ENCODE measurements at regions not wholly inside any gene's neighbourhood (a gene's known extent, or its start where the extent isn't known, plus 50 kb on each side); places are given as distances from the start of the nearest gene placed in this dataset.
"Not testable (repeated sequence)": the region's sequence is repeated elsewhere in the genome, so short reads cannot be mapped to it uniquely, and the experiment has no call there.

DNA sequence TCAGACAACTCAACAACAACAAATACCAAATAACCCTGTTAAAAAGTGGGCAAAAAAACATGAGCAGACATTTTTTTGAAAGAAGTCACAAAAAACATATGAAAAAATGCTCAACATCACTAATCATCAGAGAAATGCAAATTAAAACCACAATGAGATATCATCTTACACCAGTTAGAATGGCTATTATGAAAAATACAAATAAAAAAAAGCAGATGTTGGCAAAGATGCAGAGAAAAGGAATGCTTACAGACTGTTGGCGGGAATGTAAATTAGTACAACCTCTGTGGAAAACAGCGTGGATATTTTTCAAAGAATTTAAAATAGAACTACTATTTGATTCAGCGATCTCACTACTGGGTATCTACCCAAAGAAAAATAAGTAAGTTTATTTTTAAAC, 114.0 kb downstream of the SLC38A4 start:
- Histone ChIP-seq H3K4me1 (ENCODE audit: insufficient read depth) (no peaks in the 10 kb centered on the region), H3K4me3 (ENCODE audit: low read depth, low read length) (no peak overlapping the region), H3K27ac (ENCODE audit: low read depth) (no peak overlapping the region), H3K36me3 (ENCODE audit: insufficient read depth) (no peaks in the 10 kb centered on the region)
- 64% methylated on average over 3 of the region's 3 CpGs for WGBS
- no peak for DNase-seq (ENCODE audit: extremely low spot score)

- Histone ChIP-seq H3K4me1 (ENCODE audit: insufficient read depth) (no peaks in the 10 kb centered on the region), H3K4me3 (ENCODE audit: low read depth, low read length) (no peak overlapping the region), H3K27ac (ENCODE audit: low read depth) (no peak overlapping the region), H3K36me3 (ENCODE audit: insufficient read depth) (no peaks in the 10 kb centered on the region)
- DNase-seq (ENCODE audit: extremely low spot score), result no peak
- WGBS, result 94% methylated on average over 9 of the region's 9 CpGs
Measured at GRCh38 chr12:46710125-46710743, 115.6 kb downstream of the SLC38A4 start.

DNA sequence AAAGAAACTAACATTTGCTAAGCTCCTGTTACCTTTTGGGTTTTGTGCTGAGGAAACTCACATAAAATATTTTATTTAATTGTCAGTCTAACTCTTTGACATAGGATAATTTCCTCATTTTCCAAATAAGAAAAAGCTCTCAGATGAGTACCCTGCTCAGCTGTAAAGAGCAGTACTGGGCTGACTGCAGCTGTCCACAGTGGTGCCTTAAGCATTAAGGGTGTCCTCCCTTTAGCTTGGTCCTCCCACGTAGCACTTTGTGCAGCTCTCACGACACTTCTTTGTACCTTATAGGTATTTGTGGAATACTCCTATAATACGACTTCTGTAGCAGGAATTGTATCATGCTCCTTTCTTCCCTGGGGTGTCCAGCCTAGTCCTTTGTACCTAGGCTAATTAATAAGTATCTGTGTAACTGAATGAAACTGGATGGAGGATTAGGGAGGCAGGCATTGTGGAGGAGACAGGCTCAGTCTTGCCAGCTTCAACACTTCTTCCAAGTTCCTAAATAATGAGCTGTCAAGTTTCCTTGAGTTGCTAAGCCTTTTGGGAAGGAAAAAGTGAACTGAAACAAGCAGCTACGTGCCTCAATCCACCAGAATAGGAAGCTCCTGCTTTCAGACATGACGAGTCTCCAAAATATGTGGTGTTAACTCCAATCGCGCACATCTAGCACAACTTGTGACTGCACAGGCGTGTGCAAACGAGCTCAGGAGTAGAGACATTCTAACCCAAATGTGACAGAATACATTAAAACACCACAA, 123.0 kb downstream of the SLC38A4 start:
- no peak overlapping the region for H3K4me3 ChIP-seq (ENCODE audit: low read depth, low read length)
- peak; percentile 66 for DNase-seq (ENCODE audit: extremely low spot score)
- H3K36me3 ChIP-seq (ENCODE audit: insufficient read depth), result no peaks in the 10 kb centered on the region
- 72% methylated on average over 9 of the region's 9 CpGs for WGBS
- H3K4me1 ChIP-seq (ENCODE audit: insufficient read depth), result no peaks in the 10 kb centered on the region
- no peak overlapping the region for H3K27ac ChIP-seq (ENCODE audit: low read depth)

DNA sequence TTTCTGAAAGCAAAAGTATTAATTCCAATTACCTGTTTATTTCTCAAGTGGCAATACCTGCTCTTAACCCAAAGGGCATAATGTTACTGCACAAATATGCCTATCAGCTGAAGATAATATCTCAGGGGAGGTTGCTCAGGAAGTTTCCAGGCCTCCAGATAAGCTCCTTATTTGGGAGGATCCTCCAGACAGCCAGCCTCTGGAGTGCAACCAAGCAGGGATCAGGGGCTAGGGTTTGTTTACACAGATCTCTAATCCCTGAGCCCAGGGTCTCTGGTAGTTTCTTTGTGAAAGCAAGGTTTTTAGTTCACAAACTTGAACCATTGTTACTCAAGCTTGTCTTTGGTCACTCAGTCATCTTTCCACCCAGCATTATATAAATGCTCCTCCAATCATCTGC, 124.4 kb downstream of the SLC38A4 start:
- Histone ChIP-seq H3K4me3 (ENCODE audit: low read depth, low read length) (no peak overlapping the region), H3K36me3 (ENCODE audit: insufficient read depth) (no peaks in the 10 kb centered on the region), H3K27ac (ENCODE audit: low read depth) (no peak overlapping the region), H3K4me1 (ENCODE audit: insufficient read depth) (no peaks in the 10 kb centered on the region)
- no peak for DNase-seq (ENCODE audit: extremely low spot score)

GRCh38 chr12:46699986-46700385, 125.8 kb downstream of the SLC38A4 start:
- H3K27ac ChIP-seq (ENCODE audit: low read depth), result no peak overlapping the region
- no peaks in the 10 kb centered on the region for H3K4me1 ChIP-seq (ENCODE audit: insufficient read depth)
- H3K36me3 ChIP-seq (ENCODE audit: insufficient read depth), result no peaks in the 10 kb centered on the region
- no peak for DNase-seq (ENCODE audit: extremely low spot score)
- H3K4me3 ChIP-seq (ENCODE audit: low read depth, low read length), result no peak overlapping the region

GRCh38 chr12:46698003-46698402, 127.8 kb downstream of the SLC38A4 start:
- Histone ChIP-seq H3K4me3 (ENCODE audit: low read depth, low read length) (no peak overlapping the region), H3K36me3 (ENCODE audit: insufficient read depth) (no peaks in the 10 kb centered on the region), H3K27ac (ENCODE audit: low read depth) (no peak overlapping the region), H3K4me1 (ENCODE audit: insufficient read depth) (no peaks in the 10 kb centered on the region)
- no peak for DNase-seq (ENCODE audit: extremely low spot score)

DNA sequence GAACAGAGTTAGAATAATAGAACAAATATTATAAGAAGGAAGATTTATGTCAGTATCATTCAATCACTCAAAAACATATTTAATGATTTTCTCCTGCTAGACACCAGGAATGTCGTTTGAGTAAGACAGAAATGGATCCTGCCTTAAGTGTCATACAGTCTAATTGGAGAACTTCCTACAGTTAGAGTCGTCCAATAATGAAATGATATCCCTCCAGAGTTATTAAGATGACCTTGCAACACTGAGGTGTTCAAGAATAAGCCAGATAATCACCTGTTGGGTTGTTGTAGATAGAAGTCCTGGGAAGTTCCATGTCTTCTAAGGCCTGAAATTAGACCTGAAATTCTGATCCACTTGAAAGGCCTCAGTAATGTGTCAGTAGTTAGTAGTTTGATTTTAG, 132.3 kb downstream of the SLC38A4 start:
- no peak for DNase-seq (ENCODE audit: extremely low spot score)
- 79% methylated on average over 2 of the region's 2 CpGs for WGBS
- Histone ChIP-seq H3K27ac (ENCODE audit: low read depth) (no peak overlapping the region), H3K36me3 (ENCODE audit: insufficient read depth) (no peaks in the 10 kb centered on the region), H3K4me3 (ENCODE audit: low read depth, low read length) (no peak overlapping the region), H3K4me1 (ENCODE audit: insufficient read depth) (no peaks in the 10 kb centered on the region)

GRCh38 chr12:46693034-46693433, 132.8 kb downstream of the SLC38A4 start:
- Histone ChIP-seq H3K4me1 (ENCODE audit: insufficient read depth) (no peaks in the 10 kb centered on the region), H3K27ac (ENCODE audit: low read depth) (no peak overlapping the region), H3K36me3 (ENCODE audit: insufficient read depth) (no peaks in the 10 kb centered on the region), H3K4me3 (ENCODE audit: low read depth, low read length) (no peak overlapping the region)
- DNase-seq (ENCODE audit: extremely low spot score), result no peak
- WGBS, result 84% methylated on average over 4 of the region's 4 CpGs

DNA sequence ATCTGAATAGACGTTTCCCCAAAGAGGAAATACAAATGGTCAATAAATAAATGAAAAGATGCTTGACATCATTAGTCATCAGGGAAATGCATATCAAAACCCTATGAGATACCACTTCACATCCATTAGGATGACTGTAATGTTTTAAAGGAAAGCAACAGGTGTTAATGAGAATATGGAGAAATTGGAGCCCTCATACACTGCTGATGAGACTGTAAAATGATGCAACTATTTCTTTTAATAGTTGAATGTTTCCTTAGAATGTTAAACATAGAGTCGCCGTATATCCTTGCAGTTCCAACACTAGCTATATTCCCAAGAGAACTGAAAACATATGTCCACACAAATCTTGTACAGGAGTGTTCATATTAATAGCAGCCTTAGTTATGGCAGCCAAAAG, 133.2 kb downstream of the SLC38A4 start:
- Histone ChIP-seq H3K4me1 (ENCODE audit: insufficient read depth) (no peaks in the 10 kb centered on the region), H3K4me3 (ENCODE audit: low read depth, low read length) (no peak overlapping the region), H3K36me3 (ENCODE audit: insufficient read depth) (no peaks in the 10 kb centered on the region), H3K27ac (ENCODE audit: low read depth) (no peak overlapping the region)
- no peak for DNase-seq (ENCODE audit: extremely low spot score)
- WGBS, result 88% methylated on average over 3 of the region's 3 CpGs

- WGBS, result 85% methylated on average over 3 of the region's 3 CpGs
- Histone ChIP-seq H3K27ac (ENCODE audit: low read depth) (no peak overlapping the region), H3K36me3 (ENCODE audit: insufficient read depth) (no peaks in the 10 kb centered on the region), H3K4me3 (ENCODE audit: low read depth, low read length) (no peak overlapping the region), H3K4me1 (ENCODE audit: insufficient read depth) (no peaks in the 10 kb centered on the region)
- DNase-seq (ENCODE audit: extremely low spot score), result no peak
Measured at GRCh38 chr12:46686267-46686942, 139.4 kb downstream of the SLC38A4 start.

DNA sequence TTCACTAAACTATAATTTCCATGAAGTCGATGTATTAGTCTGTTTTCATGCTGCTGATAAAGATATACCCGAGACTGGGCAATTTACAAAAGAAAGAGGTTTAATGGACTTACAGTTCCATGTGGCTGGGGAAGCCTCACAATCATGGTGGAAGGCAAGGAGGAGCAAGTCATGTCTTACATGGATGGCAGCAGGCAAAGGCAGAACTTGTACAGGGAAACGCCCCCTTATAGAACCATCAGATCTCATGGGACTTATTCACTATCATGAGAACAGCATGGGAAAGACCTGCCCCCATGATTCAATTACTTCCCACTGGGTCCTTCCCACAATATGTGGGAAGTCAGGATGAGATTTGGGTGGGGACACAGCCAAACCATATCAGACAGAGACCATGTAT, 141.6 kb downstream of the SLC38A4 start:
- DNase-seq (ENCODE audit: extremely low spot score); H3K27ac ChIP-seq (ENCODE audit: low read depth): not testable (repeated sequence)
- WGBS, result 95% methylated on average over 3 of the region's 3 CpGs

DNA sequence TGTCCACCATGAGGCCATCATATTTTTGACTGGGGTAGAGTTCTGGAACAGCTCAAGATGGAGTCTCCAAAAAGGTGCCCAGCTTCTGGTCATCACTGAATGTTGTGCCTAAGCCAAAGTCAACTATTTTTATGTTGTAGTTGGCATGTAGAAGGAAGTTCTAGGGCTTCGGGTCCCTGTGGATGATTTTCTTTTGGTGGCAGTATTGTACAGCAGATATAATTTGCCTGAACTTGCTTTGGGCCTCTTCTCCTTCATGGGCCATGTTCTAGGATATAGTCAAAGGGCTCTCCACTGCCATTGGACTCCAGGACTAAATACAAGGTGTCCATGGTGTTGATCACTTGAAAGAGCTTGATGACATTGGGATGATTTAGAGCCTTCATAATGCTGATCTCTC, 143.6 kb downstream of the SLC38A4 start:
- no peak for DNase-seq (ENCODE audit: extremely low spot score)
- Histone ChIP-seq H3K27ac (ENCODE audit: low read depth) (no peak overlapping the region), H3K4me3 (ENCODE audit: low read depth, low read length) (no peak overlapping the region), H3K36me3 (ENCODE audit: insufficient read depth) (no peaks in the 10 kb centered on the region), H3K4me1 (ENCODE audit: insufficient read depth) (no peaks in the 10 kb centered on the region)
- WGBS, result 84% methylated on average over 1 of the region's 1 CpG

More for the DNA sequence above, 141.6 kb downstream of the SLC38A4 start:
- H3K4me1 ChIP-seq (ENCODE audit: insufficient read depth); H3K36me3 ChIP-seq (ENCODE audit: insufficient read depth); H3K4me3 ChIP-seq (ENCODE audit: low read depth, low read length): not testable (repeated sequence)

DNA sequence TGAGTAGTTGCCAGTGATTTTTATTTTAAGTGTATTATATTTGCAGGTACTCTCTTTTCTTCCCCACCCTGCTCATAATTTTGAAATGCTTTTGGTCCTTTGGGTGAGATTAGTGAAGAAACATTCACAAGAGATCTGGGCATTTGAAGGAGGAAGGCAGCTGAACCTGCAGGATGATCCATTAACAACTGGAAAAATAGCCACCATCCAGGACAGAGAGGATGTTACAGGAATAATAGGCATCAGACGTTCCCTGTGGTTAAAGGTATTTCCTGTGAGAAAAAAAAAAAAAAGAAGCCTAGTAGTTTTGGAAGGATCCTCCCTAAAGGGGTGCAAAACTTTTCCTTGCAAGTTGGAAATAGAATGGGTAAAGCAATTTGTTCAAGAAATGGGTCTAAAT, 145.3 kb downstream of the SLC38A4 start:
- WGBS, result 14% methylated on average over 1 of the region's 1 CpG

GRCh38 chr12:46679754-46680153, 146.0 kb downstream of the SLC38A4 start:
- Histone ChIP-seq H3K4me3 (ENCODE audit: low read depth, low read length) (no peak overlapping the region), H3K4me1 (ENCODE audit: insufficient read depth) (no peaks in the 10 kb centered on the region), H3K27ac (ENCODE audit: low read depth) (no peak overlapping the region), H3K36me3 (ENCODE audit: insufficient read depth) (no peaks in the 10 kb centered on the region)
- WGBS, result 54% methylated on average over 3 of the region's 3 CpGs
- no peak for DNase-seq (ENCODE audit: extremely low spot score)

More for the DNA sequence above, 145.3 kb downstream of the SLC38A4 start:
- no peak overlapping the region for H3K4me3 ChIP-seq (ENCODE audit: low read depth, low read length)
- H3K4me1 ChIP-seq (ENCODE audit: insufficient read depth), result no peaks in the 10 kb centered on the region
- no peak for DNase-seq (ENCODE audit: extremely low spot score)
- no peak overlapping the region for H3K27ac ChIP-seq (ENCODE audit: low read depth)
- H3K36me3 ChIP-seq (ENCODE audit: insufficient read depth), result no peaks in the 10 kb centered on the region
